DMS53 treated with DMSO at 0.1 percent for 48 hours (cell line): ENCODE measurements at regions not wholly inside any gene's neighbourhood (a gene's known extent, or its start where the extent isn't known, plus 50 kb on each side); places are given as distances from the start of the nearest gene placed in this dataset.

Source experiments
- DNase-seq: peaks from one replicate; lab custom pipeline; 2025; ENCODE audit not compliant: unreplicated experiment; lab: John Stamatoyannopoulos, UW

DNA sequence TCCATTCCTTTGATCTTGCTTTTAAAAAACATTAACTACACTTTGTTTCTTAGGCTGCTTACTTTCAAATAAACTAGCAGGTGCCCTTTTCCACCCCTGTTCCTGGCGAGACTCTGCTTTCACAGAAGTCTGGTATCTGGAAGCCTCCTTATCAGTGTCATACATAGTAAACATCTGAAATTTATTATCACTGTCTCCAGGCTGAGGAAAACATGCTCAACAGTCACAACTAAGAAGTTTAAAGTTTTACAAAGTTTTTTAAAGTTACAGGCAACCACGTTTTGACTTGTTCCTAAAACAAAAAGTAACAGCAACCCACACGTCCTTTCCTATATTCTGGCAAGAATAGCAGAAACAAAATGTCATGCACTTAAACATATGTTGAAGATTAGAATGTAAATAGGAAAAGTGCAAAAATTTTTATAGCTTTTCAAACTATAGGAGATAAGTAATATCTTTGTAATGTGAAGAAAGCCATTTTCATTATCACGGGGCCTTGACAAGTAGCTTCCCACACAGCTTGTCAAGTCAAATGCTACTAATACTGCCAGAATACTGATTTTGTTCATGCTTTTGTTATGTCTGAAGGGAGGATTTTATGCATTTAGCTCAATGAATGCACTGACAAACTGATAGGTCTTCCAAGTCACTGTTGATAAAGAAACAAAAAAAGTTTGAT lies 275.2 kb upstream of the KCNMB2 start:
- no peak for DNase-seq

GRCh38 chr3:178263236-178263916 lies 272.9 kb upstream of the KCNMB2 start:
- DNase-seq: no peak

- no peak for DNase-seq
Measured at GRCh38 chr3:178267158-178267844, 268.9 kb upstream of the KCNMB2 start.

DNA sequence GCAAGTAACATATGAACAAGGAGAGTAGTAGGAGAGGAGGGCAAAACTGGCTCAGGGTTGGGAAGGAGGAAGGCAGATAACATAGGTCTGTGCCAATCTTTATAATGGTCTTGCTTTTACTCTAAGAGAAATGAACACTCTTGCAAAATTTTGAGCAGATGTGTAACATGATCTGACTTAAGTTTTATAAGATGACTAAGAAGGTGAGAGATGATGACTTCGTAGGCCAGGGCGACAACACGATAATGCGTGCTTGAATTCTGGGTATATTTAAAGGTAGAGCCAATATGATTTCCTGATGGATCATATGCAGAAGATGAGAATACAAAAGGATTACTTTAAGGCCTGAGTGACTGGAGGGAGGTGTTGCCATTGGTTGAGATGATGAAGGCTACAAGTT lies 265.4 kb upstream of the KCNMB2 start:
- DNase-seq: no peak

GRCh38 chr3:178271740-178272387 lies 264.4 kb upstream of the KCNMB2 start:
- no peak for DNase-seq

DNA sequence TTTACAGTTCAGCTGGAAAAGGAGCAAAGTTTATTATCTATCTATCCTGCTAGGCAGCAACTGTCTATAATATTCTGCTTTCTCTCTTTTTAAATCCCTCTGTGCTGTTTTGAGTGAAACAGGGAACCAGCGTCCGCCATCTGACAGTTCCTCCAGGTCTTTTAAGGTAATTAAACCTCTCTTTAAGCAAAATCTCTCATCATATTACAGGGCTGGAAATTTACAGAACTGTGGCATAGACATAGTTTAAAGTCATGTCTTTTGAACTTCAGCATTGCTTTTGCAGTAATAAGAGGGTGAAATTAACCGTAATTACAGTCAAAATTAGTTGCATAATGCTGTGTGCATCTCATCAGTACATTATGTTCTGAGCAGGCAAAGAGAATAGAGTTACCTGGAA lies 263.4 kb upstream of the KCNMB2 start:
- no peak for DNase-seq

- no peak for DNase-seq
Measured at GRCh38 chr3:178274711-178275110, 261.5 kb upstream of the KCNMB2 start.

DNA sequence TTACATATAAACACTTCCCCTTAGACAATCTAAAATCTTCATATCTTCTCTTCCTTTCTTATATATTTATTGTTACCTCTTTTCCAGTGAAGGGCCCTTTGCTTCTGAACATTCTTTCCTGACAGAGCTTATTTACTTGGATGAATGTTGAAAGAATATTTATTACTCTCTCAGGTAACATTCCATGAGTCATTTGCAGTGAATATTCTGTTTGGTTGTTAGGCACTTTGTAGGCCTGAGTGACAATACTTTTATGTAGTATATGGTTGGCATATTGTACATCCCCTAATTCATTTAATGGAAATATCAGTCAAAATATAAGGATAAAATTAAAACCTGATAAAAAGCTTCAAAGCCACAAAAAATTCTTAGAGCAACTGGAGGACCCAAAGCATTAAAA lies 260.9 kb upstream of the KCNMB2 start:
- no peak for DNase-seq

DNA sequence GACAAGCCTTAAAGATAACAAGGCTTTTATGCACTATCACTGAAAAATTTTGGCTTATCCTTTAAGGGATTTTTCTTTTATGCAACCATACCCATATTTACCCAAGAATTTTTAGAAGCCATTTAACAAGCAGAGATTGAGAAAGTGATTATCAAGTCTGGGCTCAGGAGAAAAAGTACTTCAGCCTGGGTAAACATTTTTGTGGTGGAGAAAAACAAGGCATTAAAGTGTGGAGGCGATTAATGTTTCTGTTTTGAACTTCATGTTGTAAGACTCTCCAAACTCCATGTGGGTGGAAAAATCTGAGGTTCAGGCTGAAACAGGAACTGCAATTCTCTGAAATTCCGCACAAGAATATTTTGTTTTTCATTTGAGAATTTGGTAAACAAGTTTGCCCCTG lies 260.4 kb upstream of the KCNMB2 start:
- DNase-seq: no peak

DNA sequence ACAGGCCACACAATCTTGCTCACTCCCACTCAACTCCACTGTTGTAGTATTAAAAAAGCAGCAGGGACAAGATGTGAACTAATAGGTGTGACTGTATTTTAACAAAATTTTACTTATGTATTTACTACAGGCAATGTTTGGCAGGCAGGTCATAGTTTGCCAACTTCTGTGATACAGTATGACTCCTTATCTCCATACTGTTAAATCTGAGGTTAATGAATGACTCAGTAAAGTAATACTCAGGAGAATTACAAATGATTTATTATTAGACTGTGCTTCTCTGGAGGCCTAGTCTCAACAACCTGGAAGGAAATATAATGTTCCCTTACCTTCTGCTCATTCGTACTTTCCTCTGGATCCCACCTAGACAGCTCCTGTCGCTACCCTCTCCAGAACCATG lies 258.6 kb upstream of the KCNMB2 start:
- no peak for DNase-seq

GRCh38 chr3:178283561-178283960 lies 252.7 kb upstream of the KCNMB2 start:
- no peak for DNase-seq

DNA sequence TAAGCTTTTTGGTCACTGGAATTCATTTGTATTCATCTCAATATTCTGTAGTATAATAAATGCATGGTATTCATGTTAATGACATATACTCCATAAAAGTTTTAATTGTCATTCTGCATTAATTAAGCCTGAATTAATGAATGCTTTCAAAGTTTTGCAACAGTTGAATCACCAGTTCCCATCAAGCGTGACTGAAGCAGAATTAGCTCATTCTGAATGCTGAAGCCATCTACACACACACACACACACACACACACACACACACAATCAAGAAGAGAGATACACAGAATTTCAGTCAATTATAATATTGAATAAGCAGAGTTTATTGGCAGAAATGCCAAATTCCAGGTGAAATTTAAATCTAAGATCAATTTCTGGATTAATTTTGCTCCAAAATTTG lies 252.1 kb upstream of the KCNMB2 start:
- DNase-seq: no peak

- no peak for DNase-seq
Measured at GRCh38 chr3:178288074-178288473, 248.2 kb upstream of the KCNMB2 start.

GRCh38 chr3:178289544-178290160 lies 246.6 kb upstream of the KCNMB2 start:
- DNase-seq: no peak

DNA sequence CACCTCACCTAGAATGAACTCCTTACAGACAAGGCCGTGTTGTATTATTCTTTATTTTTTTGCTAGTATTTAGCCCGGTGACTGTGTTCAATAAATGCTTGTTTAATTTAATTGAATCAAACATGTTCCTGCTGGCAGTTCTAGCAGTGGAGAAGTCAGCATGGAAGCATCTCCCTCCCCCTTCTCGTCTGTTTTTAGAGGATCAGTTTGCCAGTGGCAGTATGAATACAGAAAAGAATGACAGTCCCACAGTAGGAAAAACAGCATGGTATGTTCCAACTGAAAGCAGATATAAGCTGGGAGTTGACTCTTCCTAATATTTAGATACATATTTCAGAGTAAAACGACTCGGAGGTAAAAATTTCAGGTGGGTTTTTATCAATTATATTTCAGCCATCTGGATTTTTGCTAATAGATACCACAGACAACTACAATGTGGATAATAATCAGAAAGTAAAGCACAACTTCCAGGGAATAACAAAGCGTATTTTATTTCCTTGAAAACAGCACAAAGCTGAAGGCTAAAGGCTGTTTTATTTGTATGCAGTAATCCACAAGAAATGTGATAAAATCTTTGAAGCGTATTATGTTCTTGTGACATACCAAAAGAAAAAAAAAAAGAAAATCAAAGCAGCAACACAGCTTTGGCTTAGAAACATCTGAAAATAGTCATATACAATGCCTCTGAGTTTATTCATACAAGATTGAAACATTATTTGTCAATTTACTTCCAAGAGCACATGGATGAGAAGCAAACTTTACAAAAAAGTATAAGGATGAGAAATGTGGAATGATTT lies 244.5 kb upstream of the KCNMB2 start:
- no peak for DNase-seq

DNA sequence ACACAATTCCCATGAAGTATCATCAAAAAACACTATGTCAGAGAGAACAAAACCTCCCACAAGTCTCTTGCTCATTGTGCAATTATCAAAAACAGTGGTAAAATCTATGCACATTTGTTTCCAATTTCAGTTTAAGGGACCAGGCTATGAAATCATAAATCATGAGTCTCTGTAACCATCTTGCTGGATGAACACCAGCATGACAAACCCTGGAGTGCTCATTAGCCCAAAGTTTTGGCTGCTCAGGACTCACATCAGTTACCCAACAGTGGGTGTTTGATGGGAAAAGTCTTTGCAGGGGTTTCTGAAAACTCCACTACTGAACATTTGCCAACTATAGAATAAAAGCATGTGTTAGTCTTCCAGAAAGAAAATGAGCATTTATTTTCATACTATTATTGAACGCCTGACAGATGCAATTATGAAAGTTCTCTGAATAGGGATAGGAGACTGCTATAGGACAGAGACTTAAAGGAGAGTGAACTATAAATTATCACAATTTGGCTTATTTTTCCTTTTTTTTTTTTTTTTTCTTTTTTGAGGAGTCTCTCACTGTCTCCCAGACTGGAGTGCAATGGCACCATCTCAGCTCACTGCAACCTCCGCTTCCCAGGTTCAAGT lies 240.8 kb upstream of the KCNMB2 start:
- no peak for DNase-seq

- DNase-seq: no peak
Measured at GRCh38 chr3:178297199-178297598, 239.0 kb upstream of the KCNMB2 start.

- no peak for DNase-seq
Measured at GRCh38 chr3:178297740-178298139, 238.5 kb upstream of the KCNMB2 start.

- no peak for DNase-seq
Measured at GRCh38 chr3:178300441-178300959, 235.7 kb upstream of the KCNMB2 start.
